HG02763 (cell line): ENCODE measurements at regions not wholly inside any gene's neighbourhood (a gene's known extent, or its start where the extent isn't known, plus 50 kb on each side); places are given as distances from the start of the nearest gene placed in this dataset.

Experiments
- ATAC-seq: cut with Tn5 transposase; IDR thresholded peaks from one replicate; pipeline ENCODE4 v1.9.1; 2021; ENCODE audit warnings: mild to moderate bottlenecking, moderate library complexity; ENCODE audit not compliant: unreplicated experiment

- ATAC-seq = no peak
These were observed 85.3 kb upstream of the TP53I11 start for GRCh38 chr11:45036010-45036409.

DNA sequence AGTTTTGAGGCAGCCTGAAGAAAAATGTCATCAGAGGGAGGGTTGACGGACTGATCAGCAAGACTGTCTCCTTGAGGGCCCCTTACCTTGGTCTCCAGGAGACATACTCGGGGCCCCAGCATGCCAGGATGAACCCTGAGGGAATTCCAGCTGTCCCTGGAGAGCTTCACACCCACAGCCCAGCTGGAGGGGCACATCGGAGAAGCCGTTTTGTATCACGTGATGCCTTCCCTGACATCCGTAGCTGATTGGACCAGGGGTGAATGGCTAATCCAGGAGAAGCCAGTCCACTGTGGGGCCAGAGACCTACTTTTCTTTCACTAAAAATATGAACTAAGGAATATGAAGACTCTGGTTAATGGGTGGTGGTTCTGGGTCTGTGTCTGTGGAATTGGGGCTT is 86.0 kb upstream of the TP53I11 start:
- ATAC-seq = no peak

- no peak for ATAC-seq
These were observed 86.8 kb upstream of the TP53I11 start for GRCh38 chr11:45037434-45038005.

DNA sequence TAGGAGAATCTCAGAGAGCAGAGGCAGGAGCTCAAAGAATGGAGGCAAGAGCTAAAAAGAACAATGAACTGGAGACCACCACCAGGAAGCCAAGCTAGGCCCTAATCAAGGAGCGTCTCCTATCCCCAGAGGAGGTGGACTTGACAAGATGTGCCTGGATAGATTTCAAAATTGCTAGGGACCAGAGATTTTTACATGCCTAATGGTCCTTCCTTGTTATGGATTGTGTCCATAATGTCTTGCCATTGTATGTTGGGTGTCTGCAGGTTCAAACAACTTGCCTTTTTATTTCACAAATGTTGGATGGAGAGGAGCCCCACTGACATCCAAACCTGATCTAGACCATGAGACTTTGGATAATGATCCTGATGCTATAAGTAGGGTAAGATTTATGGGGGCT is 88.2 kb upstream of the TP53I11 start:
- ATAC-seq = no peak

GRCh38 chr11:45041596-45041995 is 90.9 kb upstream of the TP53I11 start:
- ATAC-seq = no peak

- ATAC-seq = no peak
These were observed 91.9 kb upstream of the TP53I11 start for GRCh38 chr11:45042560-45042959.

- ATAC-seq = no peak
These were observed 93.2 kb upstream of the TP53I11 start for GRCh38 chr11:45043755-45044475.

- no peak for ATAC-seq
These were observed 95.2 kb upstream of the TP53I11 start for GRCh38 chr11:45045683-45046471.

DNA sequence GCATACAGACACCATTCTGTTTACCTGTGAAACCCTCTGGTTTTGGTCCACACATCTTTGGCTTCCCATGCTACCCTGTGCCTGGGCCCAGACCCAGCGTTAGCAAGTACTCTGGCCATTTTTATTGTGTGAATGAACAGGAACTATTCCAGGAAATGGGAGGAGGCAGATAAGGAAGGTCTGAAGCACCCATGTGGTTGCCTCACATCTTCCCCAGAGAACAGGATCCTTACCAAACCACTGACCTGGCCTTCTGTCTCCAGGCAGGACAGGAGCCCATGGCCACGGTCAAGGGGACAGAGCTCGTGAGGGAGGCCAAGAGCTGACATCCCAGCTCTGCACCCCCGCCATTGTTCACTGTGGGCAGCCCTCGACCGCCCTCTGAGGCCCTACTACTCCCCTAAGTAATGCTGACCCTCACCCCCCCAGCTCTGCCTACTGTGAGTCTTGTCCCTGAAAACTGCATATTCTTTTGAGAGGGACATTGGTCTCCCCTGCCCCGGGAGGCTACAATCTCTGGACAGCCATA is 97.7 kb upstream of the TP53I11 start:
- ATAC-seq = no peak

GRCh38 chr11:45048870-45049691 is 97.4 kb upstream of the PRDM11 start:
- no peak for ATAC-seq

DNA sequence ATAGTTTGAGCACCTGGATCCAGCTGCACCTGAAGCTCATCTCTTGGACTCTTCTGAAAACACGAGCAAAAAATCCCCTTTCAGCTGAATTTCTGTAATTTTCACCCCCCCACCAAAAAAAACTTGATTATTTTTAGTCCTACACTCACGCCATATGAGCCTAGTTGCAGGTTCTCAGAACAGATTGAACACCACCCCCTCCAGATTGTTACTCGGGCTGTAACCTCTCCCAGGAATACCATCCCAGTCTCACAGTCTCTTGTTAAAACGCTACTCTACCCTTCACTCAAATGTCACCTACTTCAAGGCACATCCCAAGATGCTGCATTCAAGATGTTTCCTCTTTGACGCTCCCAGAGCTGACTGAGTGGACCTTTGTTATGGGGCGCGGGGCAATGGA is 96.3 kb upstream of the PRDM11 start:
- ATAC-seq = no peak

GRCh38 chr11:45051621-45052020 is 94.8 kb upstream of the PRDM11 start:
- no peak for ATAC-seq

GRCh38 chr11:45052361-45052760 is 94.1 kb upstream of the PRDM11 start:
- ATAC-seq = no peak

GRCh38 chr11:45053736-45054446 is 92.5 kb upstream of the PRDM11 start:
- ATAC-seq = no peak

DNA sequence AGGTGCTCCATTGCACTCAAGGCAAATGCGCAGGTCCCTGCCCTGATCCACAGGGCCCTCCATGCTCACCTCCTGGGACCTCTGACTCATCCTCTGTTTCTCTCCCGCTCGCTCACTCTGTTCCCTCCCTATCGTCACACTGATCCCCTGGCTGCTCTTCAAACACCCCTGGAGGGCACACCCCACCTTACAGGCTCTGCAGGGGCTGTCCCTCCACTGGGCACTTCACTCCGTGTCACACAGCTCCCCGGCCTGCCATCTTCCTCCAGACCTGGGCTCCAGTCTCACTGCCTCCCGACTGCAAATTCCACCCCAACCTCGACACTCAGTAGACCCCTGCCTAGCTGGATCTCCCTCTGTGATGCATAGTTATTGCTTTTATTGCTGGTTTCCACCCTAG is 91.5 kb upstream of the PRDM11 start:
- ATAC-seq = no peak

- no peak for ATAC-seq
These were observed 89.9 kb upstream of the PRDM11 start for GRCh38 chr11:45056529-45056928.

DNA sequence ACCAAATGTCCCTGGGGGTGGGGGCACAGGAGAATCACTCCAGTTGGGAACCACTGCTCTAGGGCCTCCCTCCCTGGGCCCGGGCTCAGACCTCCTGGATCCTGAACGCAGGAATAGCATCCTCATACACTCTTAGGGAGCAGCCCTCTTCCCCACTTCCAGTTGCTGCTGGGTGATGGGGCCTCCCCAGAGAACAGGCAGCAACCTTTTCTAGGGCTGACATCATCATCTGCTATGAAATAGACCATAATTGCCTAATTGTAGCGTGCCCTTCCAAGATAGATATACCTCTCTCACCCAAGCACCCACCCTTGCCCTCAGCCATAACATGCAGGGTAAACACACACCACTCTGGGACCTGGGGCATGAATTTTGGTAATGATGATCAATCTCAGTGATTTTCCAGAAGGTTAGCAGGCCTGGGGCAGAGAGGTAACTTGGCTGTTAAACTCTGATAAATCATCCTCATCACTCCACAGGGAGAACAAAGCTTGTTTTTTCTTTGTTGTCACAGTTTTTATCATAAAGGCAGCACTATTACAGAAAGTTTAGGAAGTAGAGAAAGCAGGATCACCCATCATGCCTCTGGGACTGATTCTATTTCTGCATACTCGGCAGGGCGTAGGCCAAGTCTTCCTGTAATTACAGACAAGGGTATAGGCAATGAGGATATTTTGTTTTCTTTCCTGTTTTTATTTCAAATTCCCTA is 88.3 kb upstream of the PRDM11 start:
- no peak for ATAC-seq

GRCh38 chr11:45058647-45058950 is 87.8 kb upstream of the PRDM11 start:
- ATAC-seq = no peak

GRCh38 chr11:45060707-45061106 is 85.7 kb upstream of the PRDM11 start:
- no peak for ATAC-seq

- no peak for ATAC-seq
These were observed 84.8 kb upstream of the PRDM11 start for GRCh38 chr11:45061641-45062040.
